K562 (cell line): ENCODE measurements at regions not wholly inside any gene's neighbourhood (a gene's known extent, or its start where the extent isn't known, plus 50 kb on each side); places are given as distances from the start of the nearest gene placed in this dataset.

ENCODE experiments used
- ATAC-seq: fragments of 200-7000 bp; cut with Tn5 transposase; 3 replicates; pipeline ENCODE4 v1.9.1; 2020; ENCODE audit warnings: moderate library complexity
- BruUV-seq: library from RNA; stranded (reverse); fragments of 400-500 nt; replicated peaks from 2 replicates; lab custom pipeline; 2021; lab: Mats Ljungman, UMichigan
- CTCF ChIA-PET: fragments of 300-600 bp; formaldehyde crosslinking; extraction: SDS; loops from one replicate; lab custom pipeline; 2021; ENCODE audit warnings: low intra/inter-chr PET ratio; lab: Yijun Ruan, JAX
- POLR2A ChIA-PET: fragments of 300-600, 350-650 bp; sonication (Branson Sonifier 250); formaldehyde crosslinking; extraction: SDS; loops from one replicate; lab custom pipeline; 2021; ENCODE audit warnings: antibody characterized with exemption, inconsistent platforms; lab: Yijun Ruan, JAX
- DNase-seq, 4 experiments: peaks; one replicate each; pipeline versions ENCODE4 v3.0.0 to v3.0.0-alpha.2; 2011 to 2018; ENCODE audit warnings: low spot score in 3 of 4, mixed read lengths in 3 of 4; ENCODE audit errors: extremely low read depth in 1 of 4
- FAIRE-seq: peaks from 2 replicates; lab custom pipeline; 2011; peaks lifted over from hg19 to GRCh38; lab: Jason Lieb, UNC
- H2AFZ ChIP-seq: 2 replicates; pipeline ENCODE4 v1.6.0; 2011; ENCODE audit warnings: low read depth, low read length, control low read depth, inconsistent platforms
- H3K27ac ChIP-seq: fragments of 200-600 bp; 3 replicates; pipeline ENCODE4 v1.8.0; 2011; ENCODE audit warnings: low read depth, mild to moderate bottlenecking, control low read depth, inconsistent platforms, low read length, moderate library complexity, mixed read lengths; ENCODE audit errors: extremely low read depth
- H3K27me3 ChIP-seq, 2 experiments: fragments of 300-600 bp in 1 of 2; 2 replicates in 1 of 2; 3 replicates in 1 of 2; pipeline versions ENCODE4 v1.6.0 to v1.8.0; 2011; ENCODE audit warnings: inconsistent platforms in 2 of 2, low read length in 2 of 2, mild to moderate bottlenecking in 1 of 2, mixed read lengths in 1 of 2, moderate library complexity in 1 of 2; ENCODE audit not compliant: control insufficient read depth in 2 of 2, insufficient read depth in 2 of 2
- H3K36me3 ChIP-seq: fragments of 300-600 bp; 3 replicates; pipeline ENCODE4 v1.8.0; 2011; ENCODE audit warnings: mild to moderate bottlenecking, low read length, inconsistent platforms; ENCODE audit not compliant: control insufficient read depth, insufficient read depth
- H3K4me1 ChIP-seq, 2 experiments: fragments of 200-600 bp in 1 of 2; replicated peaks in 1 of 2; 2 replicates in 1 of 2; 3 replicates in 1 of 2; pipeline versions ENCODE4 v1.5.1 to v1.8.0; 2011; ENCODE audit warnings: inconsistent platforms in 2 of 2, low read length in 2 of 2, mild to moderate bottlenecking in 1 of 2, mixed read lengths in 1 of 2, moderate library complexity in 1 of 2; ENCODE audit not compliant: control insufficient read depth in 2 of 2, insufficient read depth in 2 of 2
- H3K4me2 ChIP-seq: 2 replicates; pipeline ENCODE4 v1.6.1; 2011; ENCODE audit warnings: low read length, control low read depth, inconsistent platforms, mixed read lengths; ENCODE audit not compliant: insufficient read depth
- H3K4me3 ChIP-seq: fragments of 200-600 bp; sonication (generic), shearing (Covaris generic); 2 replicates; pipeline ENCODE4 v1.5.1; 2016; ENCODE audit warnings: control low read depth, inconsistent platforms
- H3K79me2 ChIP-seq: fragments of 200-600 bp; 3 replicates; pipeline ENCODE4 v1.8.0; 2011; ENCODE audit warnings: low read length, inconsistent platforms; ENCODE audit not compliant: control insufficient read depth, insufficient read depth
- H3K9ac ChIP-seq, 2 experiments: 2 replicates each; pipeline versions ENCODE4 v1.6.0 to v1.6.1; 2011; ENCODE audit warnings: low read depth in 2 of 2, low read length in 2 of 2, control low read depth in 1 of 2, inconsistent platforms in 1 of 2, mild to moderate bottlenecking in 1 of 2, mixed read lengths in 1 of 2; ENCODE audit not compliant: insufficient read depth in 1 of 2
- H3K9me1 ChIP-seq: one replicate; pipeline ENCODE4 v1.6.0; 2011; ENCODE audit warnings: inconsistent platforms, mild to moderate bottlenecking, low read length, moderate library complexity; ENCODE audit not compliant: control insufficient read depth, insufficient read depth
- H3K9me3 ChIP-seq: replicated peaks from 2 replicates; pipeline ENCODE4 v1.5.1; 2011; ENCODE audit warnings: low read depth, low read length, inconsistent platforms; ENCODE audit not compliant: control insufficient read depth, insufficient read depth
- H4K20me1 ChIP-seq: replicated peaks from 2 replicates; pipeline ENCODE4 v1.6.1; 2011; ENCODE audit warnings: low read length, inconsistent platforms, mixed read lengths; ENCODE audit not compliant: control insufficient read depth, insufficient read depth
- CEBPB ChIP-seq: fragments of 450-650 bp; IDR thresholded peaks from 2 replicates; pipeline ENCODE4 v1.6.1; 2016; ENCODE audit warnings: missing genetic modification characterization, missing compliant biosample characterization
- E2F4 ChIP-seq: sonication (generic); formaldehyde crosslinking; IDR thresholded peaks from 2 replicates; pipeline ENCODE4 v1.8.0; 2022; ENCODE audit warnings: mild to moderate bottlenecking, low read depth, missing genetic modification reagents
- FOXP4 ChIP-seq: sonication (generic); formaldehyde crosslinking; IDR thresholded peaks from 2 replicates; pipeline ENCODE4 v1.8.0; 2022; ENCODE audit warnings: mild to moderate bottlenecking, missing genetic modification reagents, borderline replicate concordance
- JUN ChIP-seq, 2 experiments: sonication (generic) in 1 of 2; formaldehyde crosslinking in 1 of 2; IDR thresholded peaks; 2 replicates each; pipeline versions ENCODE4 v1.6.1 to v1.8.0; 2012 to 2022; ENCODE audit warnings: borderline replicate concordance in 2 of 2, mild to moderate bottlenecking in 2 of 2, improper control_type of control experiment in 1 of 2, low read depth in 1 of 2, low read length in 1 of 2, missing genetic modification reagents in 1 of 2
- L3MBTL2 ChIP-seq: fragments of 450-650 bp; IDR thresholded peaks from 2 replicates; pipeline ENCODE4 v1.6.1; 2016; ENCODE audit warnings: mild to moderate bottlenecking, moderate library complexity
- NCOR1 ChIP-seq: fragments of 450-650 bp; IDR thresholded peaks from 2 replicates; pipeline ENCODE4 v1.6.1; 2016; ENCODE audit warnings: mild to moderate bottlenecking, moderate library complexity
- NFYB ChIP-seq: IDR thresholded peaks from 2 replicates; pipeline ENCODE4 v1.6.1; 2011; ENCODE audit warnings: mild to moderate bottlenecking, moderate library complexity; ENCODE audit not compliant: insufficient read length; ENCODE audit errors: extremely low read depth
- PHF21A ChIP-seq: fragments of 450-650 bp; IDR thresholded peaks from 2 replicates; pipeline ENCODE4 v1.6.1; 2017; ENCODE audit warnings: low read depth, borderline replicate concordance
- YY1 ChIP-seq, 3 experiments: IDR thresholded peaks; 2 replicates each; pipeline ENCODE4 v1.6.1; 2011; ENCODE audit warnings: low read length in 2 of 3, mild to moderate bottlenecking in 2 of 3, moderate library complexity in 2 of 3, borderline replicate concordance in 1 of 3, control low read depth in 1 of 3, low read depth in 1 of 3; ENCODE audit not compliant: insufficient read depth in 3 of 3, insufficient replicate concordance in 2 of 3, control insufficient read depth in 1 of 3, insufficient read length in 1 of 3; ENCODE audit errors: extremely low read depth in 1 of 3
- ZNF445 ChIP-seq: fragments of 250-450 bp; sonication (Bioruptor Pico); IDR thresholded peaks from 2 replicates; pipeline ENCODE4 v1.4.0; 2020; ENCODE audit warnings: low read depth, mild to moderate bottlenecking, moderate library complexity
- ZNF79 ChIP-seq: fragments of 250-450 bp; sonication (Bioruptor Pico); IDR thresholded peaks from 2 replicates; pipeline ENCODE4 v1.4.0; 2020; ENCODE audit warnings: low read depth, mild to moderate bottlenecking, moderate library complexity
- WGBS: fragments of 100-300 bp; shearing (Covaris generic); methylation state at CpG from one replicate; pipeline ENCODE4 v1.1.6; 2016; ENCODE audit warnings: low coverage, mixed read lengths; ENCODE audit not compliant: insufficient coverage; ENCODE audit errors: missing lambda C conversion rate; 5-methylcytosine and 5-hydroxymethylcytosine counted together
- in situ Hi-C: fragments of 300-500 bp; cut with MboI; formaldehyde crosslinking; loops from 4 replicates; pipeline ENCODE4 v1.15.0; 2018; ENCODE audit warnings: inconsistent platforms, mixed read lengths
- intact Hi-C: fragments of 100-400 bp; cut with micrococcal nuclease; formaldehyde crosslinking; loops from 2 replicates; pipeline ENCODE4 v1.14.2; 2022

- Histone ChIP-seq H3K4me3 (no peak overlapping the region), H3K9me3 (no peaks in the 10 kb centered on the region), H3K27ac (no peak overlapping the region), H2AFZ (no peak overlapping the region), H3K36me3 (no peaks in the 10 kb centered on the region), H3K79me2 (no peaks in the 10 kb centered on the region), H3K4me1 (no peaks in the 10 kb centered on the region), H3K9ac (no peak overlapping the region)
- ATAC-seq: no peak
- CTCF ChIA-PET: no interaction called here
- DNase-seq: no peak
- no TSS peak for BruUV-seq
- 0% methylated on average over 1 of the region's 1 CpG for WGBS
- intact Hi-C loops: no loop called here
- TF ChIP-seq FOXP4 (no peak), JUN (IDR thresholded peaks at IDR 0.05; ENCODE audit: borderline replicate concordance, low read depth, low read length) (no peak), JUN (CRISPR knock-in tag; IDR thresholded peaks at IDR 0.05; ENCODE audit: borderline replicate concordance) (no peak), CEBPB (tag) (no peak)
- TF ChIP-seq, all 486 proteins: peak for 0
- POLR2A ChIA-PET: no interaction called here
- Histone ChIP-seq H3K9me1 (no peaks in the 10 kb centered on the region), H4K20me1 (no peaks in the 10 kb centered on the region), H3K27me3 (no peaks in the 10 kb centered on the region), H3K4me2 (no peak overlapping the region)
- FAIRE-seq: no peak
- in situ Hi-C loops: no loop called here
Measured at GRCh38 chr7:119343289-119343688, 929.7 kb upstream of the KCND2 start.

- H3K79me2 ChIP-seq: no peaks in the 10 kb centered on the region
- H3K4me3 ChIP-seq: no peak overlapping the region
- no peak overlapping the region for H2AFZ ChIP-seq
- H3K9ac ChIP-seq: no peak overlapping the region
- ChIA-PET CTCF (no interaction called here), POLR2A (no interaction called here)
- H3K9me1 ChIP-seq: no peaks in the 10 kb centered on the region
- no peaks in the 10 kb centered on the region for H3K36me3 ChIP-seq
- 0% methylated on average over 2 of the region's 2 CpGs for WGBS
- H3K4me2 ChIP-seq: no peak overlapping the region
- intact Hi-C loops (no loop called here), in situ Hi-C loops (no loop called here)
- no peaks in the 10 kb centered on the region for H4K20me1 ChIP-seq
- H3K9me3 ChIP-seq: no peaks in the 10 kb centered on the region
- DNase-seq: no peak
- ATAC-seq: no peak
- no peak overlapping the region for H3K27ac ChIP-seq
- no peak for FAIRE-seq
- no TSS peak for BruUV-seq
- H3K4me1 ChIP-seq: no peaks in the 10 kb centered on the region
- H3K27me3 ChIP-seq: no peaks in the 10 kb centered on the region
- TF ChIP-seq NFYB: no peak
- TF ChIP-seq NCOR1: no peak
- no peak for TF ChIP-seq YY1 (IDR thresholded peaks at IDR 0.05; ENCODE audit: borderline replicate concordance in 1 of 3, control insufficient read depth in 1 of 3, extremely low read depth in 1 of 3, insufficient read depth in 3 of 3, insufficient read length in 1 of 3, insufficient replicate concordance in 2 of 3, low read depth in 1 of 3, low read length in 2 of 3)
- TF ChIP-seq ZNF445 (CRISPR knock-in tag): no peak
- no peak for TF ChIP-seq PHF21A
- no peak for TF ChIP-seq L3MBTL2
- no peak for TF ChIP-seq ZNF79 (CRISPR knock-in tag)
- TF ChIP-seq E2F4: no peak
Measured at GRCh38 chr7:119344466-119344865, 928.5 kb upstream of the KCND2 start.
